CD4-positive, alpha-beta T cell treated with Interleukin-15 for 4 hours (primary cell): ENCODE measurements at regions not wholly inside any gene's neighbourhood (a gene's known extent, or its start where the extent isn't known, plus 50 kb on each side); places are given as distances from the start of the nearest gene placed in this dataset.
A peak's percentile ranks its signal among the peaks of the same experiment; 100 is the strongest.

ENCODE experiments used
- DNase-seq: peaks from one replicate; pipeline ENCODE4 v3.0.0-alpha.2; 2020; ENCODE audit warnings: low spot score

GRCh38 chr14:94717808-94718207 lies 52.1 kb downstream of the GSC start:
- no peak for DNase-seq

GRCh38 chr14:94716976-94717375 lies 52.9 kb downstream of the GSC start:
- DNase-seq, result no peak

- no peak for DNase-seq
Measured at GRCh38 chr14:94713115-94713514, 56.8 kb downstream of the GSC start.

- no peak for DNase-seq
Measured at GRCh38 chr14:94710731-94711130, 59.2 kb downstream of the GSC start.

GRCh38 chr14:94707494-94707893 lies 62.4 kb downstream of the GSC start:
- DNase-seq, result no peak

- DNase-seq, result no peak
Measured at GRCh38 chr14:94706133-94706532, 63.8 kb downstream of the GSC start.

GRCh38 chr14:94702629-94703028 lies 67.3 kb downstream of the GSC start:
- no peak for DNase-seq

GRCh38 chr14:94701861-94702370 lies 68.0 kb downstream of the GSC start:
- no peak for DNase-seq

- no peak for DNase-seq
Measured at GRCh38 chr14:94700336-94700735, 69.6 kb downstream of the GSC start.

GRCh38 chr14:94699831-94700230 lies 70.1 kb downstream of the GSC start:
- DNase-seq, result no peak

- DNase-seq, result no peak
Measured at GRCh38 chr14:94697773-94698556, 71.9 kb downstream of the GSC start.

GRCh38 chr14:94696518-94696917 lies 73.4 kb downstream of the GSC start:
- no peak for DNase-seq

- no peak for DNase-seq
Measured at GRCh38 chr14:94695231-94695630, 74.7 kb downstream of the GSC start.

GRCh38 chr14:94691660-94692034 lies 78.3 kb downstream of the GSC start:
- DNase-seq, result no peak

GRCh38 chr14:94690896-94691659 lies 78.8 kb downstream of the GSC start:
- no peak for DNase-seq

- DNase-seq, result no peak
Measured at GRCh38 chr14:94690486-94690885, 78.3 kb downstream of the SERPINA3 start.

- no peak for DNase-seq
Measured at GRCh38 chr14:94689985-94690400, 77.8 kb downstream of the SERPINA3 start.

- peak; percentile 24 for DNase-seq
Measured at GRCh38 chr14:94689218-94689984, 77.2 kb downstream of the SERPINA3 start.

- DNase-seq, result no peak
Measured at GRCh38 chr14:94686511-94687160, 74.4 kb downstream of the SERPINA3 start.

GRCh38 chr14:94685681-94686485 lies 73.7 kb downstream of the SERPINA3 start:
- no peak for DNase-seq

GRCh38 chr14:94685166-94685581 lies 73.0 kb downstream of the SERPINA3 start:
- no peak for DNase-seq
